ENCODE measurements at regions not wholly inside any gene's neighbourhood (a gene's known extent, or its start where the extent isn't known, plus 50 kb on each side); places are given as distances from the start of the nearest gene placed in this dataset.

DNA sequence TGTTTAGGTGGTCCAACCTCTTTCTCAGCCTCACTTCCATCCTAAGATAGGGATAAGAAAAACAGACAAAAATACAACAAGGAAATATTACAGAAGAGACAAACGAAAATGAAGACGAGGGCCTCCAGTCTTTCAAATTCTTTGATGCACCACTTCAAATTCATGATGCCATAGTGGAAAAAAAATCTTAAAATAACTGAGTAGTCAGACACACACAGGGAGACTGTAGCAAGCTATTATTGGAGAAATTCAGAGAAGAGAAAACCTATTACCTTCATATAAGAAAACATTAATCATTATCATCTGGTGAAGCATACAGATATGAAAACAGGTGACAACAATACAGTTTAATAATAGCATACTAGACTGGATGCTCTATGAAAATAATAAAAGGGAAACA is 548.2 kb downstream of the KCTD12 start:
- intact Hi-C loops (cut with micrococcal nuclease; ENCODE audit: unreplicated experiment) = no loop called here
- H3K9me2 ChIP-seq (ENCODE audit: insufficient read depth) = no peaks in the 10 kb centered on the region
- H3K9me3 ChIP-seq (ENCODE audit: insufficient read depth, low read depth) = no peaks in the 10 kb centered on the region
- no peaks in the 10 kb centered on the region for H4K20me1 ChIP-seq (ENCODE audit: insufficient read depth)
- ChIA-PET CTCF (no interaction called here), POLR2A (ENCODE audit: unreplicated experiment) (no interaction called here)
- H2AFZ ChIP-seq = no peak overlapping the region
- TF ChIP-seq CTCF (conservative IDR thresholded peaks at IDR 0.05) = no peak
- TF ChIP-seq EZH2 (IDR thresholded peaks at IDR 0.05; ENCODE audit: low read depth) = no peak
- H3K4me3 ChIP-seq = no peak overlapping the region
- H3K79me2 ChIP-seq (ENCODE audit: low read depth) = no peaks in the 10 kb centered on the region
- no peaks in the 10 kb centered on the region for H3K4me1 ChIP-seq (replicated peaks; ENCODE audit: insufficient read depth)
- H3F3A ChIP-seq (ENCODE audit: insufficient read depth, low read depth) = no peaks in the 10 kb centered on the region
- no peak overlapping the region for H3K4me2 ChIP-seq
- no peak for DNase-seq
- BruUV-seq (replicated peaks) = no TSS peak
- no peak overlapping the region for H3K27ac ChIP-seq
- H3K27me3 ChIP-seq (ENCODE audit: insufficient read depth, low read depth) = no peaks in the 10 kb centered on the region
- no peaks in the 10 kb centered on the region for H3K36me3 ChIP-seq (ENCODE audit: low read depth)

DNA sequence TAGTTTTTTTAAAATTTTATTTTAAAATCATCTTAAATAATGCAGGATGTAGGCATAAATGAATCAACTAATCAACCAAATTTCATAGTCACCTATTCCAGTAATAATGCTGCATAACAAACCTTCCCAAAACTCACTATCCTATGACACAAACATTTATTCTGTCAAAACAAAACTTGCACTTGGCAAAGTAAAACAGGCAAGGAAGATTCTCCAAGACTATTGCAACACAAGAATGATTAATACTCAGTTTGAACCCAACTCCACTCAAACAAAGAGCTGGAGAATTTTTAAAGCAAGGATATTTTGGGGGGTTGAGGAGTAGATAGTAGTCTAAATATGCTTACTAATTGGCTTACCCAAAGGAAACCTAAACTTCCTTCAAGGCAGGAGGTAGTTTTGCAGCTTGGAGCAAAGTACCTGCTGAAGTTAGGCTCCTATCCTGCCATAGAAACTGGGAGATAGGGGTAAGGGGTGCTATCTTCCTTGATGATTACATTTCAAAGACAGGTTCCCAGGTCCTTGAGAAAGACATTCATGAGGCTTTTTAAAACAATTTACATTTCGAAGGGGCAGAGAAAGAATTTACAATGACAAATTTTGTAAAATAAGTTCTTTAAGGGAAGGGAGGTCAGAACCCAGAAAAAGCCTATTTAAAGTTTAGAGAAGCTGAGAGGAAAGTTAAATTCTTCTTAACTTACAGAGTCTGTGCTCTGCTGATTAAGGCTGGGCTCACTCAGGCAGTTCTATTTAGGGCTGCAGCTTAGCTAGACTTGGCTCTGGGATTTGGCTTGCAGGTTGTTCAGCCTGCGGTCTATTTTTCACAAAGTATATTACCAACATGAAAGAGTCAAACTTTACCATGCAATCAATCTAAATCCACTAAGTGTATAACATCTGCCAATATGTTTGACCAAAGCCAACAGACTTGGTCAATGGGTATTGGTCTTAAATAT is 549.0 kb downstream of the KCTD12 start:
- H3K9me3 ChIP-seq (ENCODE audit: insufficient read depth, low read depth) = no peaks in the 10 kb centered on the region
- no peak overlapping the region for H3K27ac ChIP-seq
- no peak overlapping the region for H2AFZ ChIP-seq
- H3K27me3 ChIP-seq (ENCODE audit: insufficient read depth, low read depth) = no peaks in the 10 kb centered on the region
- H3K4me3 ChIP-seq = no peak overlapping the region
- DNase-seq = no peak
- no peaks in the 10 kb centered on the region for H3K36me3 ChIP-seq (ENCODE audit: low read depth)
- H3K79me2 ChIP-seq (ENCODE audit: low read depth) = no peaks in the 10 kb centered on the region
- H3K9me2 ChIP-seq (ENCODE audit: insufficient read depth) = no peaks in the 10 kb centered on the region
- CTCF ChIA-PET = no interaction called here
- H3K4me1 ChIP-seq (replicated peaks; ENCODE audit: insufficient read depth) = no peaks in the 10 kb centered on the region
- H4K20me1 ChIP-seq (ENCODE audit: insufficient read depth) = no peaks in the 10 kb centered on the region
- intact Hi-C loops (cut with micrococcal nuclease; ENCODE audit: unreplicated experiment) = no loop called here
- no TSS peak for BruUV-seq (replicated peaks)
- TF ChIP-seq CTCF (conservative IDR thresholded peaks at IDR 0.05) (no peak), EZH2 (IDR thresholded peaks at IDR 0.05; ENCODE audit: low read depth) (no peak)
- no peak overlapping the region for H3K4me2 ChIP-seq
- no peaks in the 10 kb centered on the region for H3F3A ChIP-seq (ENCODE audit: insufficient read depth, low read depth)
- POLR2A ChIA-PET (ENCODE audit: unreplicated experiment) = no interaction called here

DNA sequence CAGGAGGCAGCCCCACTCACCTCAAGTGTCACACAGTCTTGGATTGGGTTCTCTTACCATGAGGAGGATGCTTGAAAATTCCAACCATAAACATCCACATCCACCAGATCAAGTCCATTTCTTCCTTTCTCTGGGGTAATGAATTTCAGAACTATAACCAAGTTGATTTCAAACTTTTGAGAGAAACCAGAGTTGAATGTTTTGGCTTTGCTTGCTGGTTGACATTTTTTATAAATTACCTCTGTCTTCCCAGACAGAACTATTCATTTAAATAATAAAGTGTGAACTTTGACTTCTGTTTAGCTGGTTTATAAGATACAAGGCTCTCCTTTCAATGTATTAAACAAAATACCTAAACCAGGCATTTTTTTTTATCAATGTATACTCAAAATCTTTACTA is 550.7 kb downstream of the KCTD12 start:
- Histone ChIP-seq H3K27ac (no peak overlapping the region), H3F3A (ENCODE audit: insufficient read depth, low read depth) (no peaks in the 10 kb centered on the region), H2AFZ (no peak overlapping the region), H3K4me1 (replicated peaks; ENCODE audit: insufficient read depth) (no peaks in the 10 kb centered on the region), H3K79me2 (ENCODE audit: low read depth) (no peaks in the 10 kb centered on the region), H3K36me3 (ENCODE audit: low read depth) (no peaks in the 10 kb centered on the region), H3K9me2 (ENCODE audit: insufficient read depth) (no peaks in the 10 kb centered on the region), H3K9me3 (ENCODE audit: insufficient read depth, low read depth) (no peaks in the 10 kb centered on the region), H4K20me1 (ENCODE audit: insufficient read depth) (no peaks in the 10 kb centered on the region), H3K4me2 (no peak overlapping the region), H3K27me3 (ENCODE audit: insufficient read depth, low read depth) (no peaks in the 10 kb centered on the region), H3K4me3 (no peak overlapping the region)
- intact Hi-C loops (cut with micrococcal nuclease; ENCODE audit: unreplicated experiment) = no loop called here
- CTCF ChIA-PET = no interaction called here
- BruUV-seq (replicated peaks) = no TSS peak
- DNase-seq = no peak
- TF ChIP-seq EZH2 (IDR thresholded peaks at IDR 0.05; ENCODE audit: low read depth) (no peak), CTCF (conservative IDR thresholded peaks at IDR 0.05) (no peak)
- POLR2A ChIA-PET (ENCODE audit: unreplicated experiment) = no interaction called here
